Astrocyte (in vitro differentiated cells and primary cell): ENCODE measurements at regions not wholly inside any gene's neighbourhood (a gene's known extent, or its start where the extent isn't known, plus 50 kb on each side); places are given as distances from the start of the nearest gene placed in this dataset.

Experiments used
- DNase-seq: peaks from one replicate; pipeline ENCODE4 v3.0.0-alpha.2; 2010; ENCODE audit warnings: low read depth
- FAIRE-seq: peaks from 2 replicates; lab custom pipeline; 2011; peaks lifted over from hg19 to GRCh38; lab: Jason Lieb, UNC
- H2AFZ ChIP-seq: 2 replicates; pipeline ENCODE4 v1.6.0; 2012; ENCODE audit warnings: low read depth, low read length, inconsistent platforms
- H3K27ac ChIP-seq: 2 replicates; pipeline ENCODE4 v1.5.1; 2011; ENCODE audit warnings: low read depth, low read length, inconsistent platforms
- H3K27me3 ChIP-seq: 2 replicates; pipeline ENCODE4 v1.6.0; 2011; ENCODE audit warnings: low read length, inconsistent platforms; ENCODE audit not compliant: insufficient read depth
- H3K36me3 ChIP-seq: 2 replicates; pipeline ENCODE4 v1.5.1; 2011; ENCODE audit warnings: low read length, inconsistent platforms; ENCODE audit not compliant: insufficient read depth
- H3K4me1 ChIP-seq: 2 replicates; pipeline ENCODE4 v1.5.1; 2011; ENCODE audit warnings: low read length, inconsistent platforms; ENCODE audit not compliant: insufficient read depth
- H3K4me2 ChIP-seq: 2 replicates; pipeline ENCODE4 v1.6.0; 2012; ENCODE audit warnings: low read length, inconsistent platforms
- H3K4me3 ChIP-seq: 2 replicates; pipeline ENCODE4 v1.5.1; 2011; ENCODE audit warnings: low read depth, mild to moderate bottlenecking, low read length, inconsistent platforms; ENCODE audit not compliant: insufficient read depth
- H3K79me2 ChIP-seq: 2 replicates; pipeline ENCODE4 v1.6.0; 2012; ENCODE audit warnings: mild to moderate bottlenecking, low read length, inconsistent platforms; ENCODE audit not compliant: insufficient read depth
- H3K9ac ChIP-seq: 2 replicates; pipeline ENCODE4 v1.6.0; 2012; ENCODE audit warnings: mild to moderate bottlenecking, low read length, inconsistent platforms
- H3K9me3 ChIP-seq: 2 replicates; pipeline ENCODE4 v1.5.1; 2012; ENCODE audit warnings: low read depth, mild to moderate bottlenecking, low read length, inconsistent platforms; ENCODE audit not compliant: insufficient read depth
- H4K20me1 ChIP-seq: 2 replicates; pipeline ENCODE4 v1.6.0; 2012; ENCODE audit warnings: low read length, inconsistent platforms; ENCODE audit not compliant: insufficient read depth
- H3K27ac Mint-ChIP-seq: one replicate; pipeline ENCODE4 v1.8.0; 2021; ENCODE audit warnings: mild to moderate bottlenecking, mixed read lengths; ENCODE audit not compliant: unreplicated experiment
- H3K27me3 Mint-ChIP-seq: one replicate; pipeline ENCODE4 v1.8.0; 2021; ENCODE audit warnings: low read depth, mixed read lengths; ENCODE audit not compliant: unreplicated experiment
- H3K36me3 Mint-ChIP-seq: one replicate; pipeline ENCODE4 v1.8.0; 2021; ENCODE audit warnings: low read depth, mixed read lengths; ENCODE audit not compliant: unreplicated experiment
- H3K4me1 Mint-ChIP-seq: one replicate; pipeline ENCODE4 v1.8.0; 2021; ENCODE audit warnings: low read depth, mixed read lengths; ENCODE audit not compliant: unreplicated experiment
- H3K4me3 Mint-ChIP-seq: one replicate; pipeline ENCODE4 v1.8.0; 2021; ENCODE audit warnings: mild to moderate bottlenecking, moderate library complexity, mixed read lengths; ENCODE audit not compliant: unreplicated experiment
- H3K9me3 Mint-ChIP-seq: one replicate; pipeline ENCODE4 v1.8.0; 2021; ENCODE audit warnings: mild to moderate bottlenecking, mixed read lengths; ENCODE audit not compliant: unreplicated experiment
- EZH2 ChIP-seq: IDR thresholded peaks from 2 replicates; pipeline ENCODE4 v1.6.1; 2012; ENCODE audit warnings: mild to moderate bottlenecking, low read length, inconsistent platforms; ENCODE audit not compliant: insufficient read depth
- TF ChIP-seq, protein P1 (sequence below): IDR thresholded peaks from 2 replicates; pipeline ENCODE4 v1.5.1; 2011; ENCODE audit warnings: low read depth, mild to moderate bottlenecking, inconsistent platforms, low read length, moderate library complexity; ENCODE audit not compliant: insufficient read depth

DNA sequence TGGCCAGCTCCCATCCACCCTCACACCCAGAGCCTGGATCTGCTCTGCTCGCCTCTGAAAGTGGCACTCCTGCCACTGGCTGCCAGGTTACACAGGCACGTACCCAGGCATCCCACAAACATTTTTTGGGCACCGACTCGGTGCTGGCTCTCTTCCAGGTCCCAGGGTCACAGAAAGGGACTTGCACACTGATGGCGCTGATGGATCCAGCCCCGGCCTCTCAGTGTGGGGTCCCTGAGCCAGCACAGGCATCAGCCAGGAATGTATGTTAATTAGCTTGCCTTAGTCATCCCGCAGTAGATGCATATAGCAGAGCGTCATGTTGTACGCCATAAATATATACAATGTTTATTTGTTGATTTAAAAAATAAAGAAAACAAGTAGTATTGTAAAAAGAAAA is 537.2 kb downstream of the NPHP4 start:
- Mint-ChIP-seq H3K9me3 (no peaks in the 10 kb centered on the region), H3K27me3 (peaks cover 33% of the 10 kb centered on the region), H3K4me3 (no peak overlapping the region), H3K36me3 (no peaks in the 10 kb centered on the region), H3K4me1 (peaks cover 3% of the 10 kb centered on the region), H3K27ac (no peak overlapping the region)
- no peaks in the 10 kb centered on the region for H3K27me3 ChIP-seq
- H3K27ac ChIP-seq = no peak overlapping the region
- no peak for FAIRE-seq
- no peaks in the 10 kb centered on the region for H4K20me1 ChIP-seq
- DNase-seq = no peak
- peaks cover 4% of the 10 kb centered on the region for H3K9me3 ChIP-seq
- H3K4me2 ChIP-seq = no peak overlapping the region
- no peak overlapping the region for H3K9ac ChIP-seq
- no peak for TF ChIP-seq EZH2
- TF ChIP-seq, protein P1, sequence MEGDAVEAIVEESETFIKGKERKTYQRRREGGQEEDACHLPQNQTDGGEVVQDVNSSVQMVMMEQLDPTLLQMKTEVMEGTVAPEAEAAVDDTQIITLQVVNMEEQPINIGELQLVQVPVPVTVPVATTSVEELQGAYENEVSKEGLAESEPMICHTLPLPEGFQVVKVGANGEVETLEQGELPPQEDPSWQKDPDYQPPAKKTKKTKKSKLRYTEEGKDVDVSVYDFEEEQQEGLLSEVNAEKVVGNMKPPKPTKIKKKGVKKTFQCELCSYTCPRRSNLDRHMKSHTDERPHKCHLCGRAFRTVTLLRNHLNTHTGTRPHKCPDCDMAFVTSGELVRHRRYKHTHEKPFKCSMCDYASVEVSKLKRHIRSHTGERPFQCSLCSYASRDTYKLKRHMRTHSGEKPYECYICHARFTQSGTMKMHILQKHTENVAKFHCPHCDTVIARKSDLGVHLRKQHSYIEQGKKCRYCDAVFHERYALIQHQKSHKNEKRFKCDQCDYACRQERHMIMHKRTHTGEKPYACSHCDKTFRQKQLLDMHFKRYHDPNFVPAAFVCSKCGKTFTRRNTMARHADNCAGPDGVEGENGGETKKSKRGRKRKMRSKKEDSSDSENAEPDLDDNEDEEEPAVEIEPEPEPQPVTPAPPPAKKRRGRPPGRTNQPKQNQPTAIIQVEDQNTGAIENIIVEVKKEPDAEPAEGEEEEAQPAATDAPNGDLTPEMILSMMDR = no peak
- H3K4me3 ChIP-seq = no peak overlapping the region
- H3K36me3 ChIP-seq = no peaks in the 10 kb centered on the region
- no peaks in the 10 kb centered on the region for H3K79me2 ChIP-seq
- no peaks in the 10 kb centered on the region for H3K4me1 ChIP-seq
- no peak overlapping the region for H2AFZ ChIP-seq

DNA sequence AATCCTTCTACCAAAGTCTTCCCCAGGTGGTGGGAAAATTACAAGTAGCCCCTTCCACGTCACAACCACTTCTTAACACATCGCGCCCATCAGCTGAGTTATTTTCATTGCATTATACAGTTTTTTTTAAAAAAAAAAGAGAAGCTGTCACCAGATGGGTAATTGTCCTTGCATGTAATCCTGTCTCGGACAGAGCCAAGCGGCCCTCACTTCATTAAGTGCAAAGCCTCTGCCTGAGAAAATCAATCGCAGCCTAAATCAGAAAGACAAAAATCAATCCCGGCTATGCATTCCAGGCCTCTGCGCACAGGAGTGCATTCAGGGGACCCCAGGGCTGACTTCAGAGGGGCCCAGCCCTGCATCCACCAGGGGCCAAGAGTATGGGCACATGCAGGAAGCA is 538.9 kb downstream of the NPHP4 start:
- no peak for FAIRE-seq
- H3K9ac ChIP-seq = no peak overlapping the region
- H2AFZ ChIP-seq = no peak overlapping the region
- no peak overlapping the region for H3K27ac ChIP-seq
- H3K4me2 ChIP-seq = no peak overlapping the region
- H3K4me3 ChIP-seq = no peak overlapping the region
- Mint-ChIP-seq H3K27me3 (peaks cover 40% of the 10 kb centered on the region), H3K27ac (no peak overlapping the region), H3K9me3 (no peaks in the 10 kb centered on the region), H3K36me3 (no peaks in the 10 kb centered on the region), H3K4me3 (no peak overlapping the region), H3K4me1 (peaks cover 3% of the 10 kb centered on the region)
- H3K9me3 ChIP-seq = peaks cover 4% of the 10 kb centered on the region
- no peaks in the 10 kb centered on the region for H4K20me1 ChIP-seq
- H3K4me1 ChIP-seq = no peaks in the 10 kb centered on the region
- H3K79me2 ChIP-seq = no peaks in the 10 kb centered on the region
- no peak for DNase-seq
- TF ChIP-seq EZH2 = no peak
- TF ChIP-seq, protein P1 = no peak
- no peaks in the 10 kb centered on the region for H3K36me3 ChIP-seq
- no peaks in the 10 kb centered on the region for H3K27me3 ChIP-seq

DNA sequence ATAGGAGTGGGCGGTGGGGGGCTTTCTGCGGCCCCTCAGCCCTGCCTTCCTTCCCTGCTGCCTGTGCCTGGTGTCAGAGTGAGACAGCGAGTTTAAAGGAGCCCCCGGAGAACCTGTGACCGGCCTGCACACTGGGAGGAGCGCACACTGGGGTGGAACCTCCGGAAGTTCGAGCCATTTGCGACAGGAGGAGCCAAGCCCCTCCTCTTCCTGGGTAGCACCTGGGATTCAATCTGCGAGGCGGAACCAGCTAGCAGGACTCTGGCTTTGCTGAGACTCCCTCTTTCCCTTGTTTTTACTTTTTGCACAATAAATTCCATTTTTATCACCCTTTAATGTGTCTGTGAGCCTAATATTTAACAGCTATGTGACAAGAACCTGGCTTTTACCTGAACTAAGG is 540.6 kb downstream of the NPHP4 start:
- no peak for DNase-seq
- Histone ChIP-seq H3K36me3 (no peaks in the 10 kb centered on the region), H3K4me3 (no peak overlapping the region), H3K9ac (no peak overlapping the region), H3K27ac (no peak overlapping the region), H3K27me3 (no peaks in the 10 kb centered on the region), H3K4me1 (no peaks in the 10 kb centered on the region), H3K4me2 (no peak overlapping the region), H2AFZ (no peak overlapping the region), H3K79me2 (no peaks in the 10 kb centered on the region), H3K9me3 (peaks cover 4% of the 10 kb centered on the region), H4K20me1 (no peaks in the 10 kb centered on the region)
- H3K4me3 Mint-ChIP-seq = no peak overlapping the region
- FAIRE-seq = no peak
- H3K27ac Mint-ChIP-seq = no peak overlapping the region
- no peaks in the 10 kb centered on the region for H3K36me3 Mint-ChIP-seq
- H3K27me3 Mint-ChIP-seq = peaks cover 43% of the 10 kb centered on the region
- no peak for TF ChIP-seq EZH2
- TF ChIP-seq, protein P1 = no peak
- peaks cover 3% of the 10 kb centered on the region for H3K4me1 Mint-ChIP-seq
- H3K9me3 Mint-ChIP-seq = no peaks in the 10 kb centered on the region
